ENCODE measurements at regions not wholly inside any gene's neighbourhood (a gene's known extent, or its start where the extent isn't known, plus 50 kb on each side); places are given as distances from the start of the nearest gene placed in this dataset.

DNA sequence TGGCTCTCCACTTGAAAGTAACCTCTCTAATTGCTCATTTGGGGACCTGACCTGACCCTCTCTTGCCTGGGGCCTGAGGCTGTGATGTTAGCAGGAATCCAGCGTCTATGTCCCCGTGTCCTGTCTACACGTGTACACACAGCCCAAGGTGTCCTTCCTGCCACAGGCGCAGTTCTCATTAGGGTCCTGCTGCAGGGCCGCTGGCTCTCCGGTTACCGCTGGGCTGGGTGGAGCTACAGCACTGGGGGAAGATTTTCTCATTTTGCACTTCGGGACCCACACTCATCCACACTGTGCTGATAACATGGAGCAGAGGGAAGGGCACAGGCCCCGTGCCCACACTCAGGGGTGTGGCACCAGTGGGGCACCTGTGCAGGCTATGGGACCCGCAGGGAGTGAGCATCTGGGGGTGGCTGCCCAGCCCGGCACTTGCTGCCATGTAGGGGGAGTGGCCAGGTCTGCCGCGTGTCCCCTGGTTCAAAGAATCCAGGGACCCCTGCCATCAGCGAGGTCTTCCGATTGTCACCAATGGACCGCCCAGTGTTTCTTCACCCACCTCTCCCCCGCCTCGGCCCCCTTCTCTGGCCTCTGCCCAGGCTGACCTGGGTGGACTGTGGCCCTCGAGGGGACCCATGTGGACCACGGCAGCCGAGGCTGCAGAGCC is 98.7 kb upstream of the SFSWAP start:
- no peaks in the 10 kb centered on the region for H3F3A ChIP-seq (ENCODE audit: insufficient read depth, low read length, poor library complexity, severe bottlenecking)
- TF ChIP-seq CTCF (IDR thresholded peaks at IDR 0.05; ENCODE audit: poor library complexity, severe bottlenecking): no peak
- no peak for TF ChIP-seq MXI1 (conservative IDR thresholded peaks at IDR 0.05; ENCODE audit: poor library complexity, severe bottlenecking)
- H3K4me2 ChIP-seq (ENCODE audit: low read length): no peak overlapping the region
- H3K9me3 ChIP-seq (ENCODE audit: low read length): no peaks in the 10 kb centered on the region
- H3K27me3 ChIP-seq (ENCODE audit: insufficient read depth, low read depth, low read length): no peaks in the 10 kb centered on the region
- no peak overlapping the region for H3K27ac ChIP-seq (ENCODE audit: low read length)
- no peaks in the 10 kb centered on the region for H3K79me2 ChIP-seq (replicated peaks; ENCODE audit: insufficient read depth, low read length)
- H4K20me1 ChIP-seq (ENCODE audit: insufficient read depth): no peaks in the 10 kb centered on the region
- H3K36me3 ChIP-seq (ENCODE audit: insufficient read depth, low read length): no peaks in the 10 kb centered on the region
- H2AFZ ChIP-seq (ENCODE audit: low read depth, low read length): no peak overlapping the region
- no peak overlapping the region for H3K4me3 ChIP-seq (ENCODE audit: low read length)
- no peak overlapping the region for H3K9ac ChIP-seq (ENCODE audit: low read length)
- no peaks in the 10 kb centered on the region for H3K9me2 ChIP-seq (ENCODE audit: insufficient read depth, low read length)

DNA sequence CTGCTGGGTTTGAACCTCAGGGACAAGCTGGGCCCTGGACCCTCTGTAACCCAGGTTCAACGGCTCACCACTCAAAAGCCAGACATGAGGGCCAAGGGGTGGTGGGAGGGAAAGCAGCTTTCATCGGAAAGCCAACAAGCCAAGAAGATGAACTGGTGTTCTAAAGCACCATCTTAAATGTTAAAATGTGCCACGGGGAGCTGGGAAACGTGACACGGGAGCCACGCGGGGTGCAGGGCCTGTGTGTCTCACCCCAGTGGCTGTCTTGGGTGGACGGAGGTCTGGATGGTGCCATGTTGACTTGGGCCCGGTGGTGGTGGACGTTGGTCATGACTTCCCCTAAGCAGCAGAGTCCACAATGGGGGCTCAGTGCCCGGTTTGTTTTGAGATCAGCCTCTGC is 97.7 kb upstream of the SFSWAP start:
- TF ChIP-seq SMC3 (conservative IDR thresholded peaks at IDR 0.05; ENCODE audit: poor library complexity) (no peak), EZH2 (IDR thresholded peaks at IDR 0.05; ENCODE audit: borderline replicate concordance, insufficient read depth, low read length, poor library complexity, severe bottlenecking) (no peak), CTCF (IDR thresholded peaks at IDR 0.05; ENCODE audit: poor library complexity, severe bottlenecking) (no peak), POLR2AphosphoS5 (IDR thresholded peaks at IDR 0.05) (no peak), TAF1 (IDR thresholded peaks at IDR 0.05; ENCODE audit: low read depth) (no peak), MXI1 (conservative IDR thresholded peaks at IDR 0.05; ENCODE audit: poor library complexity, severe bottlenecking) (no peak), RAD21 (conservative IDR thresholded peaks at IDR 0.05) (no peak), EP300 (conservative IDR thresholded peaks at IDR 0.05; ENCODE audit: poor library complexity, severe bottlenecking) (no peak)
- TF ChIP-seq, protein P1, sequence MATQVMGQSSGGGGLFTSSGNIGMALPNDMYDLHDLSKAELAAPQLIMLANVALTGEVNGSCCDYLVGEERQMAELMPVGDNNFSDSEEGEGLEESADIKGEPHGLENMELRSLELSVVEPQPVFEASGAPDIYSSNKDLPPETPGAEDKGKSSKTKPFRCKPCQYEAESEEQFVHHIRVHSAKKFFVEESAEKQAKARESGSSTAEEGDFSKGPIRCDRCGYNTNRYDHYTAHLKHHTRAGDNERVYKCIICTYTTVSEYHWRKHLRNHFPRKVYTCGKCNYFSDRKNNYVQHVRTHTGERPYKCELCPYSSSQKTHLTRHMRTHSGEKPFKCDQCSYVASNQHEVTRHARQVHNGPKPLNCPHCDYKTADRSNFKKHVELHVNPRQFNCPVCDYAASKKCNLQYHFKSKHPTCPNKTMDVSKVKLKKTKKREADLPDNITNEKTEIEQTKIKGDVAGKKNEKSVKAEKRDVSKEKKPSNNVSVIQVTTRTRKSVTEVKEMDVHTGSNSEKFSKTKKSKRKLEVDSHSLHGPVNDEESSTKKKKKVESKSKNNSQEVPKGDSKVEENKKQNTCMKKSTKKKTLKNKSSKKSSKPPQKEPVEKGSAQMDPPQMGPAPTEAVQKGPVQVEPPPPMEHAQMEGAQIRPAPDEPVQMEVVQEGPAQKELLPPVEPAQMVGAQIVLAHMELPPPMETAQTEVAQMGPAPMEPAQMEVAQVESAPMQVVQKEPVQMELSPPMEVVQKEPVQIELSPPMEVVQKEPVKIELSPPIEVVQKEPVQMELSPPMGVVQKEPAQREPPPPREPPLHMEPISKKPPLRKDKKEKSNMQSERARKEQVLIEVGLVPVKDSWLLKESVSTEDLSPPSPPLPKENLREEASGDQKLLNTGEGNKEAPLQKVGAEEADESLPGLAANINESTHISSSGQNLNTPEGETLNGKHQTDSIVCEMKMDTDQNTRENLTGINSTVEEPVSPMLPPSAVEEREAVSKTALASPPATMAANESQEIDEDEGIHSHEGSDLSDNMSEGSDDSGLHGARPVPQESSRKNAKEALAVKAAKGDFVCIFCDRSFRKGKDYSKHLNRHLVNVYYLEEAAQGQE (IDR thresholded peaks at IDR 0.05; ENCODE audit: borderline replicate concordance): no peak

More for the DNA sequence above, 97.7 kb upstream of the SFSWAP start:
- H3K9me3 ChIP-seq (ENCODE audit: low read length): no peaks in the 10 kb centered on the region
- no peak overlapping the region for H3K4me2 ChIP-seq (ENCODE audit: low read length)
- no peaks in the 10 kb centered on the region for H3F3A ChIP-seq (ENCODE audit: insufficient read depth, low read length, poor library complexity, severe bottlenecking)
- no peak overlapping the region for H2AFZ ChIP-seq (ENCODE audit: low read depth, low read length)
- no peaks in the 10 kb centered on the region for H4K20me1 ChIP-seq (ENCODE audit: insufficient read depth)
- no peak overlapping the region for H3K27ac ChIP-seq (ENCODE audit: low read length)
- no peaks in the 10 kb centered on the region for H3K79me2 ChIP-seq (replicated peaks; ENCODE audit: insufficient read depth, low read length)
- no peaks in the 10 kb centered on the region for H3K27me3 ChIP-seq (ENCODE audit: insufficient read depth, low read depth, low read length)
- H3K4me3 ChIP-seq (ENCODE audit: low read length): no peak overlapping the region
- no peaks in the 10 kb centered on the region for H3K9me2 ChIP-seq (ENCODE audit: insufficient read depth, low read length)
- no peak overlapping the region for H3K9ac ChIP-seq (ENCODE audit: low read length)
- H3K36me3 ChIP-seq (ENCODE audit: insufficient read depth, low read length): no peaks in the 10 kb centered on the region

Data from neural cell (in vitro differentiated cells).